ENCODE measurements at regions not wholly inside any gene's neighbourhood (a gene's known extent, or its start where the extent isn't known, plus 50 kb on each side); places are given as distances from the start of the nearest gene placed in this dataset.

- no peak for TF ChIP-seq CTCF (IDR thresholded peaks at IDR 0.05; ENCODE audit: poor library complexity, severe bottlenecking)
- TF ChIP-seq TAF1 (IDR thresholded peaks at IDR 0.05; ENCODE audit: low read depth): no peak
- no peak for TF ChIP-seq EP300 (conservative IDR thresholded peaks at IDR 0.05; ENCODE audit: poor library complexity, severe bottlenecking)
- no peak for TF ChIP-seq REST (IDR thresholded peaks at IDR 0.05; ENCODE audit: borderline replicate concordance)
- TF ChIP-seq EZH2 (IDR thresholded peaks at IDR 0.05; ENCODE audit: borderline replicate concordance, insufficient read depth, low read length, poor library complexity, severe bottlenecking): no peak
- no peak for TF ChIP-seq POLR2AphosphoS5 (IDR thresholded peaks at IDR 0.05)
Observed at GRCh38 chr1:170360601-170361000, 171.4 kb upstream of the GORAB start.

Data from neural cell (in vitro differentiated cells).